ENCODE measurements at regions not wholly inside any gene's neighbourhood (a gene's known extent, or its start where the extent isn't known, plus 50 kb on each side); places are given as distances from the start of the nearest gene placed in this dataset.
"Not testable (repeated sequence)": the region's sequence is repeated elsewhere in the genome, so short reads cannot be mapped to it uniquely, and the experiment has no call there.

DNA sequence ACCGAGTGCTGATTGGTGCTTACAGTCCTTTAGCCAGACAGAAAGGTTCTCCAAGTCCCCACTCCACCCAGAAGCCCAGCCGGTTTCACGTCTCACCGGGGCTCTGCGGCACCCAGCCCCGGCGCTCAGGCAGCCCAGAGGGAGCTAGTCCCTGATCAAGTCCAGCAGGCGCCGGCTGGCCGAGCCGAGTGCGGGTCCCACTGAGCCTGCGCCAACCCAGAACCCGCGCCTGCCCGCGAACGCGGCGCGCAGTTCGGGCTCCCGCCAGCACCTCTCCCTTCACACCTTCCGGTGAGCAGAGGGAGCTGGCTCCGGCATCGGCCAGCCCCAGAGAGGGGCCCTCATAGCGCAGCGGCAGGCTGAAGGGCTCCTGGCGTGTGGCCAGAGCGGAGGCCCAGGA lies 481.6 kb upstream of the CHD1 start:
- not testable (repeated sequence) for H3K9ac ChIP-seq (ENCODE audit: low read depth, low read length); H3K36me3 ChIP-seq (ENCODE audit: insufficient read depth, low read length); H3K4me1 ChIP-seq (ENCODE audit: insufficient read depth, low read length); H3K9me3 ChIP-seq (ENCODE audit: control insufficient read depth, insufficient read depth, low read length)

DNA sequence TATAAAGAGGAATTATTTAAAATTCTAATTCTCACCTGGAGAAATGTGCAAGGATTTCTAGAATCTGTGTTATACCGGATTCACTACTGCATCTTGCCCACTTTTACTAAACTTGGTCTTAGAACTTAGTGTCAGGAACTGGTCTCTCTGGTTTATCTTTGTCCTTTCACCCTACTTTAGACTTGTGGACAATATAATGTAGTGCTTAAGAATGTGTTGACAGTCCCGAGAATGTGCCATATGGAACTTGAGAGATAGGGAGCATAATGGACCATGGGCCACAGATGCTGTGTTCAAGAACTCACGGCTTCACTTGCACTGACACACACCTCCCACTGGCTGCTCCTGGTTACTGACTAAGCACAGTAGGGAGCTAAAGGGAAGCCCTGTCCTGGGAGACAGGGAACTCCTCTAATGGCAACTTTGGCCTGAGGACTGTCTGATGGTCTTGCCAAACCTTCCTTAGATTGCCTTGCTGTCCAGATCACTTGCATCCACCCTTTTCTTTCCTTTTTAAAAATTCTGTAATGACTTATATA lies 476.0 kb upstream of the CHD1 start:
- H3K36me3 ChIP-seq (ENCODE audit: insufficient read depth, low read length); H3K4me1 ChIP-seq (ENCODE audit: insufficient read depth, low read length); H3K9me3 ChIP-seq (ENCODE audit: control insufficient read depth, insufficient read depth, low read length); H3K9ac ChIP-seq (ENCODE audit: low read depth, low read length): not testable (repeated sequence)

DNA sequence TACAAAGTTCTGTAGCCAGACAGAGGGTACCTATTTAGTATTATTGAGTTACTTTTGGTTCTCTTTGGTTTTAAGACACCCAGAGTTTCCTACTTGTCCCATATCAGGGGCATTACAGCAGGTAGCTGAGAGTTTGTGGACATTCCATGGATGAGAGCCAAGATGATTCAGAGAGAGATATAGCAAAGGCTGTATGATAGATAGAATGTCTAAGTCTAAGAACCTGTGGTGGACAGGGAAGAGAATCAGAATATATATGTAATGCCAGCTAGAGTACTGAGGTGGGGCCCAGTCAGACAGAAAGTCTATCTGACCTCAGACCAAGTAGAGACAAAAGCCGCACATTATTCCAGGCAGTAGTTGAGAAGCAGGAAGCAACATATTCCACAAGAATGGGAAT lies 471.8 kb upstream of the CHD1 start:
- H3K9ac ChIP-seq (ENCODE audit: low read depth, low read length); H3K4me1 ChIP-seq (ENCODE audit: insufficient read depth, low read length); H3K9me3 ChIP-seq (ENCODE audit: control insufficient read depth, insufficient read depth, low read length); H3K36me3 ChIP-seq (ENCODE audit: insufficient read depth, low read length): not testable (repeated sequence)

DNA sequence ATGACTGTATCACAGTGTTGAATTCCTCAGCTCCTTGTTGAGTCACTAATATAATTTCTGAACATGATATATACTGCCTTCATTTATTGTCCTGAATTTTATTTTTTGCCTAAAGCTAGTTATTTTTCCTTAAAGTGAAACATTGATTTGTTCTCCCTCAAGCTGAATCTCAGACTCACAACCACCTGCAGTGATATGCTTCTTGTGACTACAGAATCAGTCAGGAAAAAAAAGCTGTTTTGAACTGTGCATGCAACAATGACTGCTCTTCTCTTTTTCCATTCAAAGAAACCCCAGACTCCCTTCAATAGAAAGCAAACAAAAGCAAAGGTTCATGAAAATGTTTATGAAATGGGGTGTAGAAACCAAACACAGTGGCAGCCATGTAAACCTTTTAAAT lies 470.2 kb upstream of the CHD1 start:
- no peak overlapping the region for H3K9ac ChIP-seq (ENCODE audit: low read depth, low read length)
- no peaks in the 10 kb centered on the region for H3K36me3 ChIP-seq (ENCODE audit: insufficient read depth, low read length)
- H3K9me3 ChIP-seq (ENCODE audit: control insufficient read depth, insufficient read depth, low read length) = no peaks in the 10 kb centered on the region
- no peaks in the 10 kb centered on the region for H3K4me1 ChIP-seq (ENCODE audit: insufficient read depth, low read length)

DNA sequence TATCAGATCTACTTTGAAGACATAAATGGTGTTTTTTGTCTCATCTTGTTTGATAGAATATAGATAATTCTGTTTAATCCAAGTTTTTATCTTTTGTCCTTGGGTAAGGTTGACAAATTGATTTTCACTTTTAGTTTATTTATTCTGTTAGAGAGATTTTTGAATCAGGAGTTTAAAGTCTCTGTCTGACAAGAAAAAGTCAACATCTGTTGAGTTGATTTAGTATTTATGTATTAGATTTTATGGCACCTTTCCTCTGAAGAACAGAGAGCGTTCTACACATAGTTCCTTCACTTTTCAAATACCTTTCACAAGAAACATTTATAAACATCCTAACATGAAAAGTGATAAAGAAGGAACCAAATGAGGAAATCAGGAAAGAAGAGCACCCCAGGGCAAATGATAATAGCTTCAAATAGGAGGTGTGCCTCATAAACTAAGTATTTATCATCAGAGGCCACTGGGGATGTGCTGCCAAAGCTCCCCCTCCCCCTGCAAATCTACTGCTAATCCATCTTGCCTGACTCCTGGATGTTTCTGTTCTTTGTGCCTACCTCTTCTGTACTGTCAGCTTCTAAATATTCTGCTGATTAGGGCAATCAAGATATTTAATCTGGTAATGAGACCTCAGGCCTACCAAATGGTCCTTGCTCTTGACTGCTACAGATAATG lies 457.7 kb upstream of the CHD1 start:
- H3K36me3 ChIP-seq (ENCODE audit: insufficient read depth, low read length) = no peaks in the 10 kb centered on the region
- no peak overlapping the region for H3K9ac ChIP-seq (ENCODE audit: low read depth, low read length)
- no peaks in the 10 kb centered on the region; the same call in 1 of the 2 replicates for H3K4me1 ChIP-seq (ENCODE audit: insufficient read depth, low read length)
- no peaks in the 10 kb centered on the region; the same call in 1 of the 2 replicates for H3K9me3 ChIP-seq (ENCODE audit: control insufficient read depth, insufficient read depth, low read length)

DNA sequence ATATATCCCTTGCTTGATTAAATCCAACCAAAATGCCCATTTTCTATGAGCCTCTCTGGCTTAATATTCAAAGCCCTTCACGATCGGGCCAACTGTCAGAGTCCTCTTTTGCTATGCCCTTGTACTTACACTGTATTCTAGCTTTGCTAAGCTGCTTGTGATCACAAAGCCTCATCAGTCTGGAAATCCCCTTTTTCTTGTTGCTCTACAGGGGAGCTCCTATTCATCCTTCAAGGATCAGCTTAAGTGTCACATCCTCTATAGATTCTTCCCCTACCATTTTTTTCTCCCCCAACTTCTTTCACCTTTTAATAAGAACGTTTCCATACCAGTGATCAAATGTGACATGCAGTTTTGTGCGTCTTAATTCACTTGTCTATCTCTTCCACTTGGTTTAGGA lies 450.4 kb upstream of the CHD1 start:
- Histone ChIP-seq H3K9ac (ENCODE audit: low read depth, low read length) (no peak overlapping the region), H3K4me1 (ENCODE audit: insufficient read depth, low read length) (peaks cover 11% of the 10 kb centered on the region), H3K36me3 (ENCODE audit: insufficient read depth, low read length) (no peaks in the 10 kb centered on the region), H3K9me3 (ENCODE audit: control insufficient read depth, insufficient read depth, low read length) (no peaks in the 10 kb centered on the region; the same call in 1 of the 2 replicates)

DNA sequence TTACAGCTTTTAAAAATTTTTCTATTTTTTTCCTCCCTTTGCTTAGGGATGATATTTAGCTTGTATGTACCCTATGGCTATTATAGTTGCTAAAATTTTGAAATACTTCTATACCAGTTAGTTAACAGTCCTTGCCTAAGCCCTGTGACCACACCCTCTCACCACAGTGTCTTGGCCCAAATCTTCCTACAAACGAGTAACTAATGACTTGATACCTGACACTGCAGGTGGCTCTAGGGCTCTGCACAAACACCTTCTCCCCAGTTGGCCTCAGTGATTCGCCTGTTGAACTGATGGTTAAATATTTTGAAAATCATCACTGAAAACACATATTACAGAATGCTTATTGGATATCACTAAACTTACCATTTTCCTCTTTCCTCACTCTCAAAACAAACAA lies 449.6 kb upstream of the CHD1 start:
- no peaks in the 10 kb centered on the region; the same call in 1 of the 2 replicates for H3K9me3 ChIP-seq (ENCODE audit: control insufficient read depth, insufficient read depth, low read length)
- H3K9ac ChIP-seq (ENCODE audit: low read depth, low read length) = no peak overlapping the region
- peaks cover 11% of the 10 kb centered on the region for H3K4me1 ChIP-seq (ENCODE audit: insufficient read depth, low read length)
- H3K36me3 ChIP-seq (ENCODE audit: insufficient read depth, low read length) = no peaks in the 10 kb centered on the region

DNA sequence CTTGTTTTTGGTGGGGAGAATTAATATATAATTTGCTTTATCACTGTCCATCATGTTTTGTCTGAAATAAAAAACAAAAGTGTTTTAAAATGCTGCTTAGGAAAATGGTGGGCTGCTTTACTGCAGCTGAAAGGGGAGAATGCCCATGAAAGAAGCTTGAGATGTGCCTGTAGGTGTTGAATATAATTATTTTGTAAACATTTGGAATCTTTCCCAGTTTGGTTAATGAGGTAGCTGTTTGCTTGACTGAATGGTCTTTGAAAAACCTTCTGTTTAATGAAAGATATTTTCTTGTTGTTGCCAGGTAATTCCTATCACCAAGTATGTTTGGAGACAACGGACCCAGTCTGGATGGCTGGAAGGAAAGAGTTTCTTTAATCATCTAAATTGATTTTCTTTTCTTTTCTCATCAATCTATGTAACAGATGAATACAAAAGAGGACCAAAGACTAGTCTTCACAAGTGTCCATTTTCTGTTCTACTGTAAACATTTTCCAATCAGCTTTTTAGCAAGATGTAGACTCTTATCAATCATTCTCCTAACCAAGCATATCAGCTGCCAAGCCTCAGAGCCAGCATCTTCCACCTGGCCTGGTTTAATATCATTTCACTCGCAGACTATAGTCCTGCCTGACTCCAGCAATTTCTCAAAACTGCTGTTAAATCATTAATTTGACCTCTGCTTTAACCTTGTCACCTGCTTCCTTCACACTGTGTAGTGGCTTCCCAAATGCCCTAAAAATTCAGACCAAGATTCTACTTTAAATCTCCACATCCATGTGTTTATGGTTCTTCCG lies 441.2 kb upstream of the CHD1 start:
- Histone ChIP-seq H3K9me3 (ENCODE audit: control insufficient read depth, insufficient read depth, low read length) (no peaks in the 10 kb centered on the region), H3K9ac (ENCODE audit: low read depth, low read length) (no peak overlapping the region), H3K4me1 (ENCODE audit: insufficient read depth, low read length) (no peaks in the 10 kb centered on the region), H3K36me3 (ENCODE audit: insufficient read depth, low read length) (no peaks in the 10 kb centered on the region)

DNA sequence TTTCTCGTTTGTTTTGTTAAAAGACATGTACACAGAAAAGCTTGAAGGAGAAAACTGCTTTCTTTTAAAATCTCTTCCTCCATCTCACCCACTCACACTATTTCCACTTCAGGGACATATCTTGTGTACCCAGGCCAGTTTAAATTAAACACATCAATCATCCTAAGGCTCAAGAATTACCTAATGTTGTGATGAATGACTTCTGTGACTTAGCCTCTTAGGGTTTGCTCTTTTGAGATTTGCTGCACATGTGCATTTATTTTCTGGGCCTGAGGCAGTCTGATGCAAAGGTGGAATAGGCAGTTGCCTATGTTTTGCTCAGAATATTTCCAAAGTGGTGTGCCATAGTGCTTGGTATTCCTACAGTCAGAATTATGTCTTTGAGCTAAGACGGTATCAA lies 439.9 kb upstream of the CHD1 start:
- Histone ChIP-seq H3K36me3 (ENCODE audit: insufficient read depth, low read length) (no peaks in the 10 kb centered on the region), H3K9ac (ENCODE audit: low read depth, low read length) (no peak overlapping the region), H3K4me1 (ENCODE audit: insufficient read depth, low read length) (no peaks in the 10 kb centered on the region), H3K9me3 (ENCODE audit: control insufficient read depth, insufficient read depth, low read length) (no peaks in the 10 kb centered on the region)

DNA sequence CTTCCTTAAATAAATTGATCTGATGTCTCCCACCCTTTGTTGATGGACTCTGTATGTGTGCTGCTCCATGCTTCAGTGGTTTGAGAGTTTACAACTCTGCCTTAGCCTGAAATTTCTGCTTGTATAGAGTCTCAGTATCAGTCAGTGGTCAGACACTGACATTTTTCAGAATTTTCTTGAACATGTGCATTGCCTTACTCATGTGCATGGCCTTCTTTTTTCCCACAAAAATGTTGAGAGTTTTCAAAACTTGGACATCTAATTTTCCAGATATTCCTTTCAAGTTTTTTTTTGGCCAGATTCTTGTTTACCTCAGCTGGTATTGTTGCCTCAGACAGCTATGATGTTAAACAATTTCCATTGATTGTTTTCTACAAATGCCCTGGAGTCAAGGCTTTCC lies 427.1 kb upstream of the CHD1 start:
- no peaks in the 10 kb centered on the region for H3K9me3 ChIP-seq (ENCODE audit: control insufficient read depth, insufficient read depth, low read length)
- H3K9ac ChIP-seq (ENCODE audit: low read depth, low read length) = no peak overlapping the region
- no peaks in the 10 kb centered on the region for H3K36me3 ChIP-seq (ENCODE audit: insufficient read depth, low read length)
- H3K4me1 ChIP-seq (ENCODE audit: insufficient read depth, low read length) = no peaks in the 10 kb centered on the region

DNA sequence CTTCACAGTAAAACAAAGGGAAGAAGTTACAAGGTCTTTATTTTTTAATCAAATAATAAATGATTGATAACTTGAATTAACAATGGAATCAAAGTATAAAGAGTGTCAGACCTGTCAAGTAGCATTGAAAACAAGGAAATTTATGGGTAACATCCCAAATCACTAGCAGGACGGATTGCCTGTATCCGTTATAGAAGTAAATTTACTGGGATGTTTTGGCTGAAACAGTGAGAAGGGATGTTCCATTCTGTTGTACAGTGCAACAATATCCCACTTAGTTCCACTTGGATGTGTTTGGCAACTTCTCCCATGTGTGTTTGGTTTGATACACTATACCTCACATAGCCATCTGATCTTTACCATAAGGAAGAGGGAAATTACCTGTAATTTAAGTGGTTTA lies 421.0 kb upstream of the CHD1 start:
- H3K36me3 ChIP-seq (ENCODE audit: insufficient read depth, low read length) = no peaks in the 10 kb centered on the region
- no peaks in the 10 kb centered on the region for H3K9me3 ChIP-seq (ENCODE audit: control insufficient read depth, insufficient read depth, low read length)
- no peak overlapping the region for H3K9ac ChIP-seq (ENCODE audit: low read depth, low read length)
- H3K4me1 ChIP-seq (ENCODE audit: insufficient read depth, low read length) = no peaks in the 10 kb centered on the region

DNA sequence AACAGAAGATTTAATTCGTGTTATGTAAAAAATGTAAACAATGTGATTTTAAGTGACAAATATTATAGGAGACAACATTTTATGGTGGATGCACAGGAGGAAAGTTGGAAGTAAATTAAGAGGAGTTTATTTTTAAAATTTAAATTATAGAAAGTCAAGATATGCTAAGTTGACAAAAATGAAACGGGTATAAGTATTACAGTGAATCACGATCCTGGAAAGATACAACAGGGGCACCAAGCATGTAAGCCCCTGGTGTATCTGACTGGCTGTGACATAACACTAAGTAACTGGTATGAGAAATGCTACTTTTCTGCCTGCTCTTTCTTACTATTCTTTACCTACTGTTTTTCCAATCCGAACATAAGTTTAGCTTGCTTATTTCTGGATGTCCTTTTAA lies 419.8 kb upstream of the CHD1 start:
- Histone ChIP-seq H3K9ac (ENCODE audit: low read depth, low read length) (no peak overlapping the region), H3K4me1 (ENCODE audit: insufficient read depth, low read length) (no peaks in the 10 kb centered on the region), H3K9me3 (ENCODE audit: control insufficient read depth, insufficient read depth, low read length) (no peaks in the 10 kb centered on the region), H3K36me3 (ENCODE audit: insufficient read depth, low read length) (no peaks in the 10 kb centered on the region)

DNA sequence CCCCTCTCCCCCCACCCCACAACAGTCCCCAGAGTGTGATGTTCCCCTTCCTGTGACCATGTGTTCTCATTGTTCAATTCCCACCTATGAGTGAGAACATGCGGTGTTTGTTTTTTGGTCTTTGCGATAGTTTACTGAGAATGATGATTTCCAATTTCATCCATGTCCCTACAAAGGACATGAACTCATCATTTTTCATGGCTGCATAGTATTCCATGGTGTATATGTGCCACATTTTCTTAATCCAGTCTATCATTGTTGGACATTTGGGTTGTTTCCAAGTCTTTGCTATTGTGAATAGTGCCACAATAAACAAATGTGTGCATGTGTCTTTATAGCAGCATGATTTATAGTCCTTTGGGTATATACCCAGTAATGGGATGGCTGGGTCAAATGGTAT lies 411.0 kb upstream of the CHD1 start:
- H3K9me3 ChIP-seq (ENCODE audit: control insufficient read depth, insufficient read depth, low read length); H3K9ac ChIP-seq (ENCODE audit: low read depth, low read length); H3K36me3 ChIP-seq (ENCODE audit: insufficient read depth, low read length); H3K4me1 ChIP-seq (ENCODE audit: insufficient read depth, low read length): not testable (repeated sequence)

DNA sequence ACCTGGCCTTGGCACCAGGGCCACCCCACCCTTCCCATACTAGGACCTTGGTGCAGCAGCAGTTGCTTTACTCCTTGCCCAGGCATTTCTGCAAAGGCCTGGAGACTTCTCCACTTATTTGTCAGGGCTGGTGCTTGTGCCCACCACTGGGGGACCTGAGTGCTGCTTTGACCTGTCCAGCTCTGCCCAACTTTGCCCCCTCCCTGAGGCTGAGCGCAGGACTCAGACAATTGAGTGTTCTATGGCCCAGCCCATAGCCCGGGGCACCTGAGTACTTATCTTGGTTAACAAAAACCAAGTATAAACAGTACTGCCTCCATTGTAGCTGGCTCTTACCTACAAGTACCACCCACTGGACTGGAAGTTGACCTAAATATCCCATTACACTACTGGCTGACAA lies 406.1 kb upstream of the CHD1 start:
- H3K9me3 ChIP-seq (ENCODE audit: control insufficient read depth, insufficient read depth, low read length) = no peaks in the 10 kb centered on the region
- H3K36me3 ChIP-seq (ENCODE audit: insufficient read depth, low read length) = no peaks in the 10 kb centered on the region
- H3K4me1 ChIP-seq (ENCODE audit: insufficient read depth, low read length) = no peaks in the 10 kb centered on the region
- H3K9ac ChIP-seq (ENCODE audit: low read depth, low read length) = no peak overlapping the region

DNA sequence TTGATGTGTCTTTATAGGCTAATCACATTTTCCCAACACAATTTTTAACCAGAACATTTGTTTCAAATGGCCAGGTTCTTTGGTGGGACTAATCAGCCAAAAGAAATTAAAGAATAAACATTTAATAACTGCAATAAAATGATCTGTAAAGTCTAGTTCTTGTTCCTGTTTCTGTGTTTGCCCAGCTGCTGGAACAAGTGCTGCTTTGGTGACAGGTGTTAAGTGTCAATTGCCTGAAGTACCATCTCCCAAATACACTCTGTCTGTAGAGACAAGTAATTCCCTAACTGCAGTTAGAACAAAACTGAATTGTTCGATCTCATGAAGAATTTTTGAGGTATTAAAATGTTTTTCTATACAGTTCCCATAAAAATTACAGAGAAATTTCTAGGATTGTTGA lies 402.3 kb upstream of the CHD1 start:
- H3K9ac ChIP-seq (ENCODE audit: low read depth, low read length) = no peak overlapping the region
- H3K9me3 ChIP-seq (ENCODE audit: control insufficient read depth, insufficient read depth, low read length) = no peaks in the 10 kb centered on the region
- no peaks in the 10 kb centered on the region for H3K4me1 ChIP-seq (ENCODE audit: insufficient read depth, low read length)
- H3K36me3 ChIP-seq (ENCODE audit: insufficient read depth, low read length) = no peaks in the 10 kb centered on the region

Measured in ES-I3 (cell line).